Lower leg skin (tissue), 3 donors: ENCODE measurements at regions not wholly inside any gene's neighbourhood (a gene's known extent, or its start where the extent isn't known, plus 50 kb on each side); places are given as distances from the start of the nearest gene placed in this dataset.

Source experiments
- CTCF ChIP-seq, 3 donors: fragments of 450-650 bp; IDR thresholded peaks; one replicate each; pipeline ENCODE4 v1.5.1; 2016; ENCODE audit warnings: antibody characterized with exemption in 3 of 3, mild to moderate bottlenecking in 3 of 3, moderate library complexity in 2 of 3
- POLR2A ChIP-seq, 2 donors: fragments of 450-650 bp; IDR thresholded peaks; one replicate each; pipeline ENCODE4 v1.6.1; 2016 to 2017; ENCODE audit warnings: antibody characterized with exemption in 2 of 2, mild to moderate bottlenecking in 1 of 2, moderate library complexity in 1 of 2

GRCh38 chr9:115353681-115354080, 235.7 kb upstream of the TNC start:
- no peak for TF ChIP-seq CTCF (IDR thresholded peaks at IDR 0.05)
- TF ChIP-seq POLR2A (IDR thresholded peaks at IDR 0.05), result no peak
